ENCODE measurements at regions not wholly inside any gene's neighbourhood (a gene's known extent, or its start where the extent isn't known, plus 50 kb on each side); places are given as distances from the start of the nearest gene placed in this dataset.

DNA sequence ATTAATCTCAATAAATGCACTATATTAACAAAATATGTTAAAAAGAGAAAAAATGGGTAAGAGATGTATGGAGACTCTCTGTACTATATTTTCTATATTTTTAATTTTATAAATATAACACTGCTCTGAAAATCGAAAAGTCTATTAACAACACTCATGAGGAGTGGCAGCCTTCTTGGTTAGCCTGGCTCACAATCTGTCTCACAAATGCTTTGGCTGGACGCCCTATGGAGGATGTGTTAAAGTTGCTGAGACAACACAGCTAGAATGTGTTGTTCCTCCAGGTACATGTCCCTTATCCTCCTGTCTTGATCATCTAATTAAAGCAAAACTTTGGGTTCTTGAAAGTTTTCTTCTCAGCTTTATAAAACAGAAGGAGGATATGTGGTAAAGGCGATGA, 396.6 kb upstream of the PCDH20 start:
- TF ChIP-seq, protein P1, sequence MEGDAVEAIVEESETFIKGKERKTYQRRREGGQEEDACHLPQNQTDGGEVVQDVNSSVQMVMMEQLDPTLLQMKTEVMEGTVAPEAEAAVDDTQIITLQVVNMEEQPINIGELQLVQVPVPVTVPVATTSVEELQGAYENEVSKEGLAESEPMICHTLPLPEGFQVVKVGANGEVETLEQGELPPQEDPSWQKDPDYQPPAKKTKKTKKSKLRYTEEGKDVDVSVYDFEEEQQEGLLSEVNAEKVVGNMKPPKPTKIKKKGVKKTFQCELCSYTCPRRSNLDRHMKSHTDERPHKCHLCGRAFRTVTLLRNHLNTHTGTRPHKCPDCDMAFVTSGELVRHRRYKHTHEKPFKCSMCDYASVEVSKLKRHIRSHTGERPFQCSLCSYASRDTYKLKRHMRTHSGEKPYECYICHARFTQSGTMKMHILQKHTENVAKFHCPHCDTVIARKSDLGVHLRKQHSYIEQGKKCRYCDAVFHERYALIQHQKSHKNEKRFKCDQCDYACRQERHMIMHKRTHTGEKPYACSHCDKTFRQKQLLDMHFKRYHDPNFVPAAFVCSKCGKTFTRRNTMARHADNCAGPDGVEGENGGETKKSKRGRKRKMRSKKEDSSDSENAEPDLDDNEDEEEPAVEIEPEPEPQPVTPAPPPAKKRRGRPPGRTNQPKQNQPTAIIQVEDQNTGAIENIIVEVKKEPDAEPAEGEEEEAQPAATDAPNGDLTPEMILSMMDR (IDR thresholded peaks at IDR 0.05; ENCODE audit: extremely low read depth, insufficient read depth, missing control alignments) = no peak
- DNase-seq (ENCODE audit: low spot score) = no peak
- in situ Hi-C loops (cut with MboI; ENCODE audit: low pct_unique_long_range_greater_than_20kb, low sequenced_read_pairs, unreplicated experiment) = no loop called here

DNA sequence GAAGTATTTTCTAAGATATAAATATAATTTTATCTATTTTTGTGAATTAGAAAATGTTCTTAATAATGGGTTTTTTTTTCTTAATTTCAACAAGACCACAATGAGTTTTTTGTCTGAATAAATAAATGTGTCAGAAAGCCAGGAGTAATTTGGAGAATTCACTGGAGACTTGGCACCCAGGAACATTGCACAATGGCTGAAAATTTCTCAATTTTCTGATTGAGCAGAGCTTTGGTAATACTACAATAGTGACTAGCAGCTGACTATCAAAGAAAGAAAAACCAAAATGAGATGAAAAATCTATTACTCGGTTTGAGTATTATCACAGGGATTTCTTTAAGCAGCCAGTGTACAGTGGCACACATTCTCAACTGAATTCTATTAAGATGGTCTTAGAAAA, 394.4 kb upstream of the PCDH20 start:
- DNase-seq (ENCODE audit: low spot score) = no peak
- TF ChIP-seq, protein P1 (IDR thresholded peaks at IDR 0.05; ENCODE audit: extremely low read depth, insufficient read depth, missing control alignments) = no peak
- in situ Hi-C loops (cut with MboI; ENCODE audit: low pct_unique_long_range_greater_than_20kb, low sequenced_read_pairs, unreplicated experiment) = no loop called here

DNA sequence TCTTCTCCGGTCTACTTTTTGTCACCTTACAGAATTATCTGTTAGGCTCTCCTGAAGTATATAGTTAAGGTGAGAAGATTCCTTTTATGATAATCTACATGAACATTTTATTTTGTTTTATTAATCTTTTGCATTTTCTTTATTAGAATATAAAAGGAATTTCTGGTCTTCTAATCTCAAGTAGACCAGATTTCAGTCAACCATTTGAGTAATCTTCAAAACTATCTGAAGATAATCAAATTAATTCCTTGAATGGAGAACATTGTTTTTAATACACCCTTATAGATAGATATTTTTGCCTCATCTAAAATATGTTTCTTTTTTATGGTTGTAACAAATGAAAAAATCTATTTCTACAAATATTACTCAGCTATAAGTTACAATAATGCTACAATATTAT, 381.7 kb upstream of the PCDH20 start:
- no peak for DNase-seq (ENCODE audit: low spot score)
- in situ Hi-C loops (cut with MboI; ENCODE audit: low pct_unique_long_range_greater_than_20kb, low sequenced_read_pairs, unreplicated experiment) = no loop called here
- TF ChIP-seq, protein P1 (IDR thresholded peaks at IDR 0.05; ENCODE audit: extremely low read depth, insufficient read depth, missing control alignments) = no peak

DNA sequence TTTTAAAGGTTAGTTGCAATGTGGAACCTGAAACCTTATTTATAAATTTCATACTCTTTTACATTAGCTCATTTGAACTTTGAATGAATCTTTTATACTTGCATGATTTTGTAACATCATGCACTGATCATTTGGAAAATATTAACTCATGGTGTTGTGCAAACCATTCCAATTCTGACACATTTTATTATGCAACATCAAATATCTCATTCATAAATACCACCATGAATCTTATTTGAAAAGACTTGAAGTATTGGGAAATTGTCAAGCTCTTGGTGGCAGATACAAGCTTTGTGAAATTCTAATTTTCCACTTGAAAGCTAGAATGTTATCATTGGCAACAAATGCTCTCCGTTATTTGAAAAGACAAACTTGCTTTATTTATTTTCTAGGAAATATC, 379.9 kb upstream of the PCDH20 start:
- TF ChIP-seq, protein P1 (IDR thresholded peaks at IDR 0.05; ENCODE audit: extremely low read depth, insufficient read depth, missing control alignments) = no peak
- in situ Hi-C loops (cut with MboI; ENCODE audit: low pct_unique_long_range_greater_than_20kb, low sequenced_read_pairs, unreplicated experiment) = no loop called here
- DNase-seq (ENCODE audit: low spot score) = no peak

DNA sequence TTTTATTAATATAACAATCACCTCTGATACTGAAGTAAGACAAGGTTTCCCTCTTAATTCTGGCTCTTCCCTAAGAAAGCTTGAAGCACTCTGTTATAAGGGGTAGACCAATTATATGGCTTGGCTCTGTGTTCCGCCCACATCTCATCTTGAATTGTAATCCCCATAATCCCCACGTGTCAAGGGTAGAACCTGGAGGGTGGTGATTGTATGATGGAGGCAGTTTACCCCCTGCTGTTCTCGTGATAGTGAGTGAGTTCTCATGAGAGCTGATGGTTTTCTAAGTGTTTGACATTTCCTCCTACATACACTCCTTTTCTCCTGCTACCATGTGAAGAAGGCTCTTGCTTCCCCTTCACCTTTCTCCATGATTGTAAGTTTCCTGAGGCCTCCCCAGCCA, 363.8 kb upstream of the PCDH20 start:
- in situ Hi-C loops (cut with MboI; ENCODE audit: low pct_unique_long_range_greater_than_20kb, low sequenced_read_pairs, unreplicated experiment) = no loop called here
- DNase-seq (ENCODE audit: low spot score) = no peak
- TF ChIP-seq, protein P1 (IDR thresholded peaks at IDR 0.05; ENCODE audit: extremely low read depth, insufficient read depth, missing control alignments) = no peak

DNA sequence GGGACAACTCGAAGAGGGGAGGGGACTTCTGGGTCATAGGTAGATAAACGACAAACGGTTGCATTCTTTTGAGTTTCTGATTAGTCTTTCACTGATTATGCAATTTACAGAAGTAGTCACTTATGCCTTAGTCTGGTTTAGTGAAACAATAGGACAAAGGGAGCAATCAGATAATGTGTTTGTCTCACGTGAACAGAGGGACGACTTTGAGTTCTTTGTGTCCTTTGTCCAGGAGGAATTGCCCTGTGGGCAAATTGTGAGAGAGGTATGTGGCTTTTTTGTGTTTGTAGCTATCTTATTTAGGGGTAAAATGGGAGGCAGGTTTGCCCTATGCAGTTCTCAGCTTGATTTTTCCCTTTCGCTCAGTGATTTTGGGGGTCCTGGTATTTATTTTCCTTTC, 362.9 kb upstream of the PCDH20 start:
- in situ Hi-C loops (cut with MboI; ENCODE audit: low pct_unique_long_range_greater_than_20kb, low sequenced_read_pairs, unreplicated experiment) = no loop called here
- DNase-seq (ENCODE audit: low spot score) = no peak
- TF ChIP-seq, protein P1 (IDR thresholded peaks at IDR 0.05; ENCODE audit: extremely low read depth, insufficient read depth, missing control alignments) = no peak

DNA sequence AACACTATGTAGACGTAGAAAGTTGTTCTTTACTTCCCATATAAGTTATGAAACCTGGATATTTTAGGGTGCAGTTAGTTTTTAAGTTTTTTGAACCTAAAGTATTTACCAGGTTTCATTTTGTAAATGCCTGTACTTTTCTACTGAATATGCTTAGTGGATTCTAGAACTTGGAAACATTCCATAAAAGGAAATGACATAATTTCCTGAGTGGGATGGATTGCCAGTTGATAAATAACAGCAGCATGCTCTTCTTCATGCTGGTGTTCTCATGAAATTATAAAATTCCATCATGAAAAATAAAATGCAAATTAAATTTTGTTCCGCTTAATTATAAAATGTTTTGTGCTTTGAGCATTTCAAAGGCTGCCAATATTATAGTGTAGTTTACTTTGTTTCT, 362.2 kb upstream of the PCDH20 start:
- TF ChIP-seq, protein P1 (IDR thresholded peaks at IDR 0.05; ENCODE audit: extremely low read depth, insufficient read depth, missing control alignments) = no peak
- no peak for DNase-seq (ENCODE audit: low spot score)
- in situ Hi-C loops (cut with MboI; ENCODE audit: low pct_unique_long_range_greater_than_20kb, low sequenced_read_pairs, unreplicated experiment) = no loop called here

Data from GM13977 (cell line).